ENCODE measurements at regions not wholly inside any gene's neighbourhood (a gene's known extent, or its start where the extent isn't known, plus 50 kb on each side); places are given as distances from the start of the nearest gene placed in this dataset.

DNA sequence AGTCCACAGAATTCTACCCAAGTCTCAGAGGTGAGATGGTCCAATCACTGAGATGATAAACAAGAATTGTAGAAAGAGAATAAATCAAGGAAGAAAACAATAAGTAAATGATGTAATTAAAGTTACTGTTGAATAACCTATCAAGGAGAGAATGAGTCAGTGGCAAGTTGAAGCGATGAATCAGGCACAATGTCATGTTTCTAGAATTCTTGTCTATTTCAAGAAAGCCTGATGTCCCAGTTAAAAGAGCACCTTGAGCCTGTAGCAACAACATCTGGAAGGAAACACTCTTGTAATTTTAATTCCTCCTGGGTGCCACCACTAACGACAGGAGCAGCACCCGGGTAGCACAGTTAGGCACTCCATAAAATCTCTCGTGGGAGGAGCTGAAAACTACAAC lies 67.9 kb upstream of the SLC35C1 start:
- TF ChIP-seq, protein P1, sequence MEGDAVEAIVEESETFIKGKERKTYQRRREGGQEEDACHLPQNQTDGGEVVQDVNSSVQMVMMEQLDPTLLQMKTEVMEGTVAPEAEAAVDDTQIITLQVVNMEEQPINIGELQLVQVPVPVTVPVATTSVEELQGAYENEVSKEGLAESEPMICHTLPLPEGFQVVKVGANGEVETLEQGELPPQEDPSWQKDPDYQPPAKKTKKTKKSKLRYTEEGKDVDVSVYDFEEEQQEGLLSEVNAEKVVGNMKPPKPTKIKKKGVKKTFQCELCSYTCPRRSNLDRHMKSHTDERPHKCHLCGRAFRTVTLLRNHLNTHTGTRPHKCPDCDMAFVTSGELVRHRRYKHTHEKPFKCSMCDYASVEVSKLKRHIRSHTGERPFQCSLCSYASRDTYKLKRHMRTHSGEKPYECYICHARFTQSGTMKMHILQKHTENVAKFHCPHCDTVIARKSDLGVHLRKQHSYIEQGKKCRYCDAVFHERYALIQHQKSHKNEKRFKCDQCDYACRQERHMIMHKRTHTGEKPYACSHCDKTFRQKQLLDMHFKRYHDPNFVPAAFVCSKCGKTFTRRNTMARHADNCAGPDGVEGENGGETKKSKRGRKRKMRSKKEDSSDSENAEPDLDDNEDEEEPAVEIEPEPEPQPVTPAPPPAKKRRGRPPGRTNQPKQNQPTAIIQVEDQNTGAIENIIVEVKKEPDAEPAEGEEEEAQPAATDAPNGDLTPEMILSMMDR (tag by site-specific recombination; IDR thresholded peaks at IDR 0.05), result no peak
- TF ChIP-seq, protein P2, sequence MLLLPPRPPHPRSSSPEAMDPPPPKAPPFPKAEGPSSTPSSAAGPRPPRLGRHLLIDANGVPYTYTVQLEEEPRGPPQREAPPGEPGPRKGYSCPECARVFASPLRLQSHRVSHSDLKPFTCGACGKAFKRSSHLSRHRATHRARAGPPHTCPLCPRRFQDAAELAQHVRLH (tag by site-specific recombination; IDR thresholded peaks at IDR 0.05), result no peak
- no peak for TF ChIP-seq KLF9 (tag by site-specific recombination; IDR thresholded peaks at IDR 0.05; ENCODE audit: low read depth)
- TF ChIP-seq ZNF433 (tag by site-specific recombination; IDR thresholded peaks at IDR 0.05; ENCODE audit: low read depth), result no peak
- no peak for TF ChIP-seq ZNF248 (tag by site-specific recombination; IDR thresholded peaks at IDR 0.05)
- TF ChIP-seq, protein P3, sequence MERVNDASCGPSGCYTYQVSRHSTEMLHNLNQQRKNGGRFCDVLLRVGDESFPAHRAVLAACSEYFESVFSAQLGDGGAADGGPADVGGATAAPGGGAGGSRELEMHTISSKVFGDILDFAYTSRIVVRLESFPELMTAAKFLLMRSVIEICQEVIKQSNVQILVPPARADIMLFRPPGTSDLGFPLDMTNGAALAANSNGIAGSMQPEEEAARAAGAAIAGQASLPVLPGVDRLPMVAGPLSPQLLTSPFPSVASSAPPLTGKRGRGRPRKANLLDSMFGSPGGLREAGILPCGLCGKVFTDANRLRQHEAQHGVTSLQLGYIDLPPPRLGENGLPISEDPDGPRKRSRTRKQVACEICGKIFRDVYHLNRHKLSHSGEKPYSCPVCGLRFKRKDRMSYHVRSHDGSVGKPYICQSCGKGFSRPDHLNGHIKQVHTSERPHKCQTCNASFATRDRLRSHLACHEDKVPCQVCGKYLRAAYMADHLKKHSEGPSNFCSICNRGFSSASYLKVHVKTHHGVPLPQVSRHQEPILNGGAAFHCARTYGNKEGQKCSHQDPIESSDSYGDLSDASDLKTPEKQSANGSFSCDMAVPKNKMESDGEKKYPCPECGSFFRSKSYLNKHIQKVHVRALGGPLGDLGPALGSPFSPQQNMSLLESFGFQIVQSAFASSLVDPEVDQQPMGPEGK (tag by site-specific recombination; IDR thresholded peaks at IDR 0.05), result no peak
- TF ChIP-seq ZNF274 (IDR thresholded peaks at IDR 0.05; ENCODE audit: low read length), result no peak
- TF ChIP-seq ZNF274 (tag by site-specific recombination; IDR thresholded peaks at IDR 0.05; ENCODE audit: borderline replicate concordance), result no peak
- TF ChIP-seq ZBTB1 (tag by site-specific recombination; IDR thresholded peaks at IDR 0.05), result no peak
- no peak for TF ChIP-seq ZNF114 (tag by site-specific recombination; IDR thresholded peaks at IDR 0.05)
- TF ChIP-seq, protein P4, sequence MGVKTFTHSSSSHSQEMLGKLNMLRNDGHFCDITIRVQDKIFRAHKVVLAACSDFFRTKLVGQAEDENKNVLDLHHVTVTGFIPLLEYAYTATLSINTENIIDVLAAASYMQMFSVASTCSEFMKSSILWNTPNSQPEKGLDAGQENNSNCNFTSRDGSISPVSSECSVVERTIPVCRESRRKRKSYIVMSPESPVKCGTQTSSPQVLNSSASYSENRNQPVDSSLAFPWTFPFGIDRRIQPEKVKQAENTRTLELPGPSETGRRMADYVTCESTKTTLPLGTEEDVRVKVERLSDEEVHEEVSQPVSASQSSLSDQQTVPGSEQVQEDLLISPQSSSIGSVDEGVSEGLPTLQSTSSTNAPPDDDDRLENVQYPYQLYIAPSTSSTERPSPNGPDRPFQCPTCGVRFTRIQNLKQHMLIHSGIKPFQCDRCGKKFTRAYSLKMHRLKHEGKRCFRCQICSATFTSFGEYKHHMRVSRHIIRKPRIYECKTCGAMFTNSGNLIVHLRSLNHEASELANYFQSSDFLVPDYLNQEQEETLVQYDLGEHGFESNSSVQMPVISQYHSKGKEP (tag by site-specific recombination; IDR thresholded peaks at IDR 0.05), result no peak
- TF ChIP-seq ZNF175 (tag by site-specific recombination; IDR thresholded peaks at IDR 0.05), result no peak
- no peak for TF ChIP-seq YY2 (tag by site-specific recombination; IDR thresholded peaks at IDR 0.05)
- no peak for TF ChIP-seq ZNF677 (tag by site-specific recombination; IDR thresholded peaks at IDR 0.05)

All from HEK293 (cell line).